ENCODE measurements at regions not wholly inside any gene's neighbourhood (a gene's known extent, or its start where the extent isn't known, plus 50 kb on each side); places are given as distances from the start of the nearest gene placed in this dataset.
"Not testable (repeated sequence)": the region's sequence is repeated elsewhere in the genome, so short reads cannot be mapped to it uniquely, and the experiment has no call there.

DNA sequence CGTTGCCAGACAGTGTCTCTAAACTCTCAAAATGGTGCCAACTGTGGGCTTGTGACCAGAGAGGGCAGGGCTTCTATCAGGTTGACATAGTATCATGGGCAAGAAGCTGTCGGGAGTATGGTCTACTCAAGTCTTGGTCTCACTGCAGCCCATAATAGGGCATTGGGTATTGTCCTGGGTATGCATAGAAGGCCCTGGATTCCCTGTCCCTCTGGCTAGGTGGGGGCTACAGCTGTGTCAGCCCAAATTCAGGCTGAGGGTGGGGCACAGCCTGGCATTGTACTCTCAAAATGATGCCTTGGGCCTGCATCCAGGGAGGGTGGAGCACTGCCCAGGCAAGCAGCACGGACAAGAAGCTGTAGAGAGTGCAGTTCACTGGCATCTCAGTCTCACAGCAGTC, 408.8 kb upstream of the MAN1A1 start:
- no peak for DNase-seq

DNA sequence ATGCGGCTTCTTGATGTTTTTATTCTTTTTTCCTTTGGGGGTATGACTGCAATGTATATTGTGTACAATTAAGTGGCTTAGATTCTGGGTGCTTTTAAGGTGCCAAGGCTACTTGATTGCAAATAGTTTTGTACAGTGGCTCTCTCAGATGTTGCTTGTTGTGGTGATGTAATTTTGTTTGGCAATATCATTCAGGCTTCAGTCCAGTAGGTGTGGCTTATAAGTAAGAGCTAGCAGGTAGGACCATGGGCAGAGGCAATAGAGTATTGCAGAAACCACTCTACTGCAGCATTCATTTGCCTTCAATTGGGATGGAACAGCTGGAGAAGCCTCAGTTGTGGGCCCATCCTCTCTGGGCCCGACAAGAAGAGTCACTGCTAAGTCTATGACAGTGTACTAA, 407.9 kb upstream of the MAN1A1 start:
- DNase-seq = no peak

GRCh38 chr6:119749335-119749734, 399.8 kb upstream of the MAN1A1 start:
- DNase-seq = no peak

DNA sequence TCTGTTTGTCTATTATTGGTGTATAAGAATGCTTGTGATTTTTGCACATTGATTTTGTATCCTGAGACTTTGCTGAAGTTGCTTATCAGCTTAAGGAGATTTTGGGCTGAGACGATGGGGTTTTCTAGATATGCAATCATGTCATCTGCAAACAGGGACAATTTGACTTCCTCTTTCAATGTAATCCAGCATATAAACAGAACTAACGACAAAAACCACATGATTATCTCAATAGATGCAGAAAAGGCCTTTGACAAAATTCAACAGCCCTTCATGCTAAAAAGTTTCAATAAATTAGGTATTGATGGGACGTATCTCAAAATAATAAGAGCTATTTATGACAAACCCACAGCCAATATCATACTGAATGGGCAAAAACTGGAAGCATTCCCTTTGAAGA, 399.0 kb upstream of the MAN1A1 start:
- DNase-seq = not testable (repeated sequence)

- DNase-seq = peak; percentile 47
Measured at GRCh38 chr6:119742188-119742803, 392.7 kb upstream of the MAN1A1 start.

GRCh38 chr6:119739769-119740168, 390.2 kb upstream of the MAN1A1 start:
- no peak for DNase-seq

- DNase-seq = no peak
Measured at GRCh38 chr6:119738425-119738824, 388.9 kb upstream of the MAN1A1 start.

DNA sequence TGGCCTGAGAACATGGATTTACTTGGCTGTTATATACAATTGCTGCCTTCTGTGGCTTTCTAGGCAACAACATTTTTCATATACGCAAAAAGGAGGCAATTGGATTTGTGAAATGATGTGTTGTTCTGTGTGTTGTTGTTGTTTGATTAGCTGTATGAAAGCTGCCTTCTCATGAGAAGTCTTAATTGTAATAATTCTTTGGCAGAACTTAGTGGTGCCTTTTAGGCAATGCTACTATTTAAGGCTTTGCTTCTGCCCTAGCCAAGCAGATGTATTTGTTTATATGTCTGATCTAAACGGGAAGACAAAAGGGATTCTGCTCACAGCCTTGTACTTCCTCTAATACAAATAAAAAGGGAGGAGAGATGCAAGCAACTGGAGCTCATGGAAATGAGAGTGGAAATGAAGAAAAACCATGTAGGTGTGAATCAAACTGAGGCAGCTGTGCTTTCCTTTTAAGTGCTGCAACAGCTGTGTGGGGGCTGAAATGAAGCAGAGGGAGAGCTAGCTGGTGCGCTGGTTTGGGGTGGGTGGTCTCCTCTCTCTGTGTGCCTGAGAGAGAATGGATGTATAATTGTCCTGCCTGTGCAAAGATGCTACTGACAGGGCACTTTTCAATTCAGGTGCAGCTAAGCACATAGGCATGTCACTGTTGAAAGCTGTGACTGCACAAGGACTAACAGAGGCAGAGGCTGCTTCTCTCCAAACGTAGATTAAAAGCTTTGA, 386.9 kb upstream of the MAN1A1 start:
- no peak for DNase-seq

GRCh38 chr6:119735530-119735929, 386.0 kb upstream of the MAN1A1 start:
- no peak for DNase-seq

GRCh38 chr6:119734227-119734626, 384.7 kb upstream of the MAN1A1 start:
- DNase-seq = no peak

- DNase-seq = no peak
Measured at GRCh38 chr6:119728935-119729334, 379.4 kb upstream of the MAN1A1 start.

- no peak for DNase-seq
Measured at GRCh38 chr6:119728220-119728750, 378.7 kb upstream of the MAN1A1 start.

DNA sequence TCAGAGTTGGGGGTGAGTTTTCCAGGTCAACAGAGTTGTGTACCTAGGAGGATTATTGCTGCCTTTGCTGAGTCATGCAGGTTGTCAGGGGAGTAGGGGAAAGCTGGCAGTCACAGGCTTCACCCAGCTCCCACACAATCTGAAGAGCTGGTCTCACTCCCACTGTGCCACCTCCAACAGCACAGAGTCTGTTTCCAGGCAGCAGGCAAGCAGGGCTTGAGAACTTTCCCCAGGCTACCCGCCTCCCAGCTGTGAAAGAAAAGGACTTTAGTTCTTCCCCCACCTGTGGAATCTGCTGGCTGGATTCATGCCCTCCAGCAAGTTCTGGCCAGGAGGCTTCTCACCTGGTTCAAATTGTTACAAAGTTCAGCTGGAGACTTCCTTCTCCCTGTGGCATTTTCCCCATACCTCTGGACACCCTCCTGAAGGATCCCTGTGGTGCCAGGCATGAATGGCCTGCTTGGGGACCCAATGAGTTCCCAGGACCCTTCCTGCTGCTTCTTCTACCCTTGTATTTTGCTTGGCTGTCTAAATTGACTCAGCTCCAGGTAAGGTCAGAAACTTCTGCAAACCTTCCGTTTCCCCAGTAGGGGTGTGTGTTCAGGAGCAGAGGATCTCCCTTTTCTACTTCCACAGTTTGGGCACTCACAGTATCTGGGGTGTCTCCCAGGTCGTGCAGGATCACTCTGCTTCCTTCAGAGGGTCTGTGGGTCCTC, 378.1 kb upstream of the MAN1A1 start:
- DNase-seq = no peak

DNA sequence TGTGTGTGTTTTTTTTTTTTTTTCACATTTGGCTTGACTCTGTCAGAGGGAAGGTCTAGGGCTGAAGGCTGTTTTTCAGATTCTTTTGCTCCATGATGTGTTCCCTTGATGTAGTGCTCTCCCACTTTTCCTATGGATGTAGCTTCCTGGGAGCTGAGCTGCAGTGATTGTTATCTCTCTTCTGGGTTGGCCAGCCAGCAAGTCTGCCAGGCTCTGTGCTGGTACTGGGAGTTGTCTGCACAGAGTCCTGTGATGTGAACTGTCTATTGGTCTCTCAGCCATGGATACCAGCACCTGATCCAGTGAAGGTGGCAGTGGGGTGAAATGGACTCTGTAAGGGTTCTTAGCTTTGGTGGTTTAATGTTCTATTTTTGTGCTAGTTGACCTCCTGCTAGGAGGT, 377.4 kb upstream of the MAN1A1 start:
- not testable (repeated sequence) for DNase-seq

DNA sequence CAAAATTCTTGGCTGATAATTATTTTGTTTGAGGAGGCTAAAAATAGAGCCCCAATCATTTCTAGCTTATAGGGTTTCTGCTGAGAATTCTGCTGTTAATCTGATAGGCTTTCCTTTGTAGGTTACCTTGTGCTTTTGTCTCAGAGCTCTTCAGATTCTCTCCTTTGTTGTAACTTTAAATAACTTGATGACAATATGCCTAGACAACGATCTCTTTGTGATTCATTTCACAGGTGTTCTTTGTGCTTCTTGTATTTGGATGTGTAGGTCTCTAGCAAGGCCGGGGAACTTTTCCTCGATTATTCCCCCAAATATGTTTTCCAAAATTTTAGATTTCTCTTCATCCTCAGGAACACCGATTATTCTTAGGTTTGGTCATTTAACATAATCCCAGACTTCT, 376.5 kb upstream of the MAN1A1 start:
- DNase-seq = no peak

DNA sequence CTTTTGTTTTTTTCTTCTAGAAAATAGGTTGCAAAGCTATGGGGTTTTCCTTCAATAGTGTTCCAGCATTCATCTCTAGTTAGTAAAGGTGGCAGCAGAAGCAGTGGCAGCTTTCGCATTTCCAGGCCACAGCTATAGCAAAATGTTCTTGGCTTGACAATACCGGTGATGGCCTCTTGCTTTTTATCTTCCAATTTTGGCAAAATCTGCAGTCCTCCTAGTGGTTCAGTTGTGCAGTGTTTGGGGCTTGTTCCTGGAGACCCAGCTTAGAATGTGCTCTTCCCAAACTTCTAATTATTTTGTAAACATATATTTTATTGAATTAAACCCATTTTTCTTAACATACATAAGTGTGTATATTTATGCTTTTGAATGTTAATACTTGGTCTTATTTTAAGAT, 370.6 kb upstream of the MAN1A1 start:
- no peak for DNase-seq

GRCh38 chr6:119717942-119718341, 368.4 kb upstream of the MAN1A1 start:
- no peak for DNase-seq

GRCh38 chr6:119716668-119717270, 367.2 kb upstream of the MAN1A1 start:
- no peak for DNase-seq

- DNase-seq = no peak
Measured at GRCh38 chr6:119713903-119714302, 364.3 kb upstream of the MAN1A1 start.

- DNase-seq = no peak
Measured at GRCh38 chr6:119686644-119687043, 337.1 kb upstream of the MAN1A1 start.

- DNase-seq = no peak
Measured at GRCh38 chr6:119686240-119686639, 336.7 kb upstream of the MAN1A1 start.

- no peak for DNase-seq
Measured at GRCh38 chr6:119683671-119684070, 334.1 kb upstream of the MAN1A1 start.

- DNase-seq = no peak
Measured at GRCh38 chr6:119683031-119683430, 333.5 kb upstream of the MAN1A1 start.

DNA sequence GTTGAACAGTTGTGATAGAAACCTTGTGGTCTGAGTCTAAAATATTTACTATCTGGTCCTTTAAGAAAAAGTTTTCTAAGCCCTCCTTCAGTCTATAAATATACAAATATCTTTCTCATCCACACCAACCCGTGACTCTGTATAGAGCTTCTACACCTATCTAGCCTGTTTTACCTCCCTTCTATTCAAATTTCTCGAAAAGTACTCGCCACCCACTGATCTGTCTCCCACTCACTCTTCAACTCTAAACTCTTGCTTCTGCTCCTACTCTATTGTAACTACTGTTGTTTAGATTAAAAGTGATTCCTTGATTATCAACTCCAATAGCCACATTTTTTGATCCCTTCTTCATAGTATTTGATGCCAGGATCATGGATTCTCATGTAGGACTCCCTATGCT, 329.4 kb upstream of the MAN1A1 start:
- DNase-seq = no peak
